ENCODE measurements at regions not wholly inside any gene's neighbourhood (a gene's known extent, or its start where the extent isn't known, plus 50 kb on each side); places are given as distances from the start of the nearest gene placed in this dataset.

DNA sequence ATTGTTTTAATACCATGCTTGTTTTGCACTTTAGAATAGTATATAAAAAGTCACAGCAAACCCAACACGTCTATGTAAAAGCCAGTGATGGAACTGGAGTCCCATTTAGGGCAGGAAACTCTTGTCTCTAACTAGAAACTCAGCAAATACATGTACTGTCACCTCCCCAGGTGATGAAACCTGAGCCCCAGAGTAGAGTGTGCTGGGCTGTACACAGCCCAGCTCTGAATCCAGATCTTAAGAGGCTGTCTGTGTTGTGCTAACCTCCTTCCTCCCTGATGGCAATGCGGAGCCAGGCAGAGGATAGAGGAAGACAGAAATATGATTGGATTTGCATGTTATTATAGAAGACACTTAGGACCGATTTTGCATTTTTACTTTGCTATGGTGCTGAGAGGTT, 317.5 kb upstream of the TRIB2 start:
- TF ChIP-seq, protein P1, sequence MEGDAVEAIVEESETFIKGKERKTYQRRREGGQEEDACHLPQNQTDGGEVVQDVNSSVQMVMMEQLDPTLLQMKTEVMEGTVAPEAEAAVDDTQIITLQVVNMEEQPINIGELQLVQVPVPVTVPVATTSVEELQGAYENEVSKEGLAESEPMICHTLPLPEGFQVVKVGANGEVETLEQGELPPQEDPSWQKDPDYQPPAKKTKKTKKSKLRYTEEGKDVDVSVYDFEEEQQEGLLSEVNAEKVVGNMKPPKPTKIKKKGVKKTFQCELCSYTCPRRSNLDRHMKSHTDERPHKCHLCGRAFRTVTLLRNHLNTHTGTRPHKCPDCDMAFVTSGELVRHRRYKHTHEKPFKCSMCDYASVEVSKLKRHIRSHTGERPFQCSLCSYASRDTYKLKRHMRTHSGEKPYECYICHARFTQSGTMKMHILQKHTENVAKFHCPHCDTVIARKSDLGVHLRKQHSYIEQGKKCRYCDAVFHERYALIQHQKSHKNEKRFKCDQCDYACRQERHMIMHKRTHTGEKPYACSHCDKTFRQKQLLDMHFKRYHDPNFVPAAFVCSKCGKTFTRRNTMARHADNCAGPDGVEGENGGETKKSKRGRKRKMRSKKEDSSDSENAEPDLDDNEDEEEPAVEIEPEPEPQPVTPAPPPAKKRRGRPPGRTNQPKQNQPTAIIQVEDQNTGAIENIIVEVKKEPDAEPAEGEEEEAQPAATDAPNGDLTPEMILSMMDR (IDR thresholded peaks at IDR 0.05) = no peak
- TF ChIP-seq POLR2A (IDR thresholded peaks at IDR 0.05) = no peak
